SK-N-SH (cell line): ENCODE measurements at regions not wholly inside any gene's neighbourhood (a gene's known extent, or its start where the extent isn't known, plus 50 kb on each side); places are given as distances from the start of the nearest gene placed in this dataset.

Experiments used
- CTCF ChIP-seq: fragments of 200-600 bp; sonication (generic); IDR thresholded peaks from 2 replicates; pipeline ENCODE4 v1.6.1; 2017; ENCODE audit warnings: antibody characterized with exemption, mild to moderate bottlenecking, moderate library complexity
- GABPA ChIP-seq: IDR thresholded peaks from 2 replicates; pipeline ENCODE4 v1.4.0; 2012; ENCODE audit warnings: low read depth, mild to moderate bottlenecking
- POLR2AphosphoS5 ChIP-seq: IDR thresholded peaks from 2 replicates; pipeline ENCODE4 v1.6.1; 2012; ENCODE audit warnings: low read depth, low read length
- SIN3A ChIP-seq: IDR thresholded peaks from 2 replicates; pipeline ENCODE4 v1.6.1; 2012; ENCODE audit warnings: low read depth, mild to moderate bottlenecking, low read length, moderate library complexity, borderline replicate concordance

GRCh38 chr13:85241060-85241459, 558.2 kb downstream of the SLITRK6 start:
- no peak for TF ChIP-seq SIN3A
- no peak for TF ChIP-seq CTCF
- no peak for TF ChIP-seq GABPA
- TF ChIP-seq POLR2AphosphoS5 = no peak
